Thymus (tissue), 11 donors: ENCODE measurements at regions not wholly inside any gene's neighbourhood (a gene's known extent, or its start where the extent isn't known, plus 50 kb on each side); places are given as distances from the start of the nearest gene placed in this dataset.
A peak's percentile ranks its signal among the peaks of the same experiment; 100 is the strongest.

Source experiments
- DNase-seq, 9 donors: peaks; one replicate each; pipeline ENCODE4 v3.0.0-alpha.2; 2013; ENCODE audit warnings: low spot score in 9 of 9, low read depth in 6 of 9, missing footprints in 1 of 9
- H3K27ac ChIP-seq, 2 donors: one replicate each; pipeline ENCODE4 v1.5.1; 2013; ENCODE audit warnings: control low read depth in 1 of 2, low read depth in 1 of 2, low read length in 1 of 2, mild to moderate bottlenecking in 1 of 2, moderate library complexity in 1 of 2
- H3K27me3 ChIP-seq, 2 donors: one replicate each; pipeline ENCODE4 v1.5.1; 2013; ENCODE audit warnings: low read length in 1 of 2; ENCODE audit not compliant: control insufficient read depth in 2 of 2, insufficient read depth in 1 of 2
- H3K36me3 ChIP-seq, 2 donors: one replicate each; pipeline ENCODE4 v1.5.1; 2013; ENCODE audit warnings: low read length in 1 of 2, mild to moderate bottlenecking in 1 of 2, moderate library complexity in 1 of 2; ENCODE audit not compliant: control insufficient read depth in 2 of 2, insufficient read depth in 2 of 2
- H3K4me1 ChIP-seq, 2 donors: one replicate each; pipeline ENCODE4 v1.5.1; 2013; ENCODE audit warnings: low read length in 2 of 2; ENCODE audit not compliant: control insufficient read depth in 2 of 2, insufficient read depth in 2 of 2
- H3K4me3 ChIP-seq, 2 donors: one replicate each; pipeline ENCODE4 v1.5.1; 2013; ENCODE audit warnings: low read length in 2 of 2, control low read depth in 1 of 2, mild to moderate bottlenecking in 1 of 2
- H3K9me3 ChIP-seq, 2 donors: one replicate each; pipeline ENCODE4 v1.5.1; 2013; ENCODE audit warnings: low read length in 1 of 2, mild to moderate bottlenecking in 1 of 2; ENCODE audit not compliant: control insufficient read depth in 2 of 2, insufficient read depth in 1 of 2
- WGBS: extraction: QIAGEN DNeasy Blood & Tissue Kit; methylation state at CpG from one replicate; pipeline ENCODE4 v1.1.7; 2013; 5-methylcytosine and 5-hydroxymethylcytosine counted together
- donor health status: healthy.

GRCh38 chr11:92886243-92886905 is 83.1 kb upstream of the MTNR1B start:
- peaks cover 4 to 7% of the 10 kb centered on the region in 2 donors for H3K4me1 ChIP-seq
- peaks cover 0 to 5% of the 10 kb centered on the region in 2 donors for H3K9me3 ChIP-seq
- no peak overlapping the region for H3K4me3 ChIP-seq
- no peaks in the 10 kb centered on the region for H3K36me3 ChIP-seq
- WGBS: 14% methylated on average over 4 of the region's 4 CpGs
- H3K27ac ChIP-seq: no peak overlapping the region
- peak; percentile 38 to 87 (median 65) for DNase-seq
- no peaks in the 10 kb centered on the region for H3K27me3 ChIP-seq

- peaks cover 4 to 7% of the 10 kb centered on the region in 2 donors for H3K4me1 ChIP-seq
- no peaks in the 10 kb centered on the region for H3K9me3 ChIP-seq
- DNase-seq: no peak
- no peaks in the 10 kb centered on the region for H3K27me3 ChIP-seq
- no peaks in the 10 kb centered on the region for H3K36me3 ChIP-seq
- no peak overlapping the region for H3K4me3 ChIP-seq
- H3K27ac ChIP-seq: no peak overlapping the region
- 77% methylated on average over 5 of the region's 5 CpGs for WGBS
These were observed 80.8 kb upstream of the MTNR1B start for GRCh38 chr11:92888696-92889095.

- WGBS: 98% methylated on average over 11 of the region's 11 CpGs
- no peak for DNase-seq
- H3K36me3 ChIP-seq: no peaks in the 10 kb centered on the region
These were observed 78.6 kb upstream of the MTNR1B start for GRCh38 chr11:92890846-92891245.

GRCh38 chr11:92892802-92893684 is 76.4 kb upstream of the MTNR1B start:
- Histone ChIP-seq H3K4me1 (no peaks in the 10 kb centered on the region), H3K27ac (peak overlapping the region in 1 of 2 donors; percentile 8), H3K36me3 (no peaks in the 10 kb centered on the region), H3K4me3 (no peak overlapping the region), H3K9me3 (no peaks in the 10 kb centered on the region), H3K27me3 (no peaks in the 10 kb centered on the region)
- DNase-seq: no peak
- 93% methylated on average over 4 of the region's 4 CpGs for WGBS

More at GRCh38 chr11:92890846-92891245, 78.6 kb upstream of the MTNR1B start:
- peaks cover 0 to 4% of the 10 kb centered on the region in 2 donors for H3K4me1 ChIP-seq
- H3K27me3 ChIP-seq: no peaks in the 10 kb centered on the region
- no peak overlapping the region for H3K4me3 ChIP-seq
- no peaks in the 10 kb centered on the region for H3K9me3 ChIP-seq
- H3K27ac ChIP-seq: no peak overlapping the region

- Histone ChIP-seq H3K9me3 (no peaks in the 10 kb centered on the region), H3K27me3 (no peaks in the 10 kb centered on the region), H3K27ac (no peak overlapping the region), H3K36me3 (no peaks in the 10 kb centered on the region), H3K4me1 (no peaks in the 10 kb centered on the region), H3K4me3 (no peak overlapping the region)
- 98% methylated on average over 3 of the region's 3 CpGs for WGBS
- DNase-seq: no peak
These were observed 75.3 kb upstream of the MTNR1B start for GRCh38 chr11:92894197-92894596.

GRCh38 chr11:92897487-92897886 is 72.0 kb upstream of the MTNR1B start:
- H3K4me1 ChIP-seq: no peaks in the 10 kb centered on the region
- H3K27ac ChIP-seq: no peak overlapping the region
- DNase-seq: no peak
- H3K27me3 ChIP-seq: no peaks in the 10 kb centered on the region
- H3K4me3 ChIP-seq: no peak overlapping the region
- H3K36me3 ChIP-seq: no peaks in the 10 kb centered on the region
- no peaks in the 10 kb centered on the region for H3K9me3 ChIP-seq
- 95% methylated on average over 6 of the region's 6 CpGs for WGBS

- WGBS: 95% methylated on average over 1 of the region's 1 CpG
- Histone ChIP-seq H3K9me3 (no peaks in the 10 kb centered on the region), H3K4me3 (no peak overlapping the region), H3K27ac (no peak overlapping the region), H3K36me3 (no peaks in the 10 kb centered on the region), H3K4me1 (no peaks in the 10 kb centered on the region), H3K27me3 (no peaks in the 10 kb centered on the region)
- no peak for DNase-seq
These were observed 67.0 kb upstream of the MTNR1B start for GRCh38 chr11:92902417-92902816.

- DNase-seq: no peak
- Histone ChIP-seq H3K9me3 (peaks cover 0 to 4% of the 10 kb centered on the region in 2 donors), H3K27ac (no peak overlapping the region), H3K36me3 (no peaks in the 10 kb centered on the region), H3K4me3 (no peak overlapping the region), H3K4me1 (no peaks in the 10 kb centered on the region), H3K27me3 (no peaks in the 10 kb centered on the region)
- 89% methylated on average over 4 of the region's 4 CpGs for WGBS
These were observed 61.8 kb upstream of the MTNR1B start for GRCh38 chr11:92907671-92908070.

GRCh38 chr11:92909214-92909613 is 60.2 kb upstream of the MTNR1B start:
- Histone ChIP-seq H3K4me3 (no peak overlapping the region), H3K27ac (no peak overlapping the region), H3K4me1 (no peaks in the 10 kb centered on the region), H3K9me3 (peaks cover 0 to 4% of the 10 kb centered on the region in 2 donors), H3K36me3 (no peaks in the 10 kb centered on the region), H3K27me3 (no peaks in the 10 kb centered on the region)
- DNase-seq: no peak
- WGBS: 91% methylated on average over 5 of the region's 5 CpGs
